HG02571 (cell line): ENCODE measurements at regions not wholly inside any gene's neighbourhood (a gene's known extent, or its start where the extent isn't known, plus 50 kb on each side); places are given as distances from the start of the nearest gene placed in this dataset.
"Not testable (repeated sequence)": the region's sequence is repeated elsewhere in the genome, so short reads cannot be mapped to it uniquely, and the experiment has no call there.

ENCODE experiments used
- ATAC-seq: cut with Tn5 transposase; IDR thresholded peaks from one replicate; pipeline ENCODE4 v1.9.1; 2021; ENCODE audit warnings: mild to moderate bottlenecking, moderate library complexity; ENCODE audit not compliant: unreplicated experiment

- no peak for ATAC-seq
These were observed 509.1 kb downstream of the PCNX1 start for GRCh38 chr14:71416392-71416791.

- no peak for ATAC-seq
These were observed 511.4 kb downstream of the PCNX1 start for GRCh38 chr14:71418532-71419245.

GRCh38 chr14:71423481-71423880, 508.7 kb upstream of the RGS6 start:
- ATAC-seq, result no peak

- no peak for ATAC-seq
These were observed 507.3 kb upstream of the RGS6 start for GRCh38 chr14:71424941-71425340.

- ATAC-seq, result no peak
These were observed 506.2 kb upstream of the RGS6 start for GRCh38 chr14:71426001-71426400.

- ATAC-seq, result no peak
These were observed 502.3 kb upstream of the RGS6 start for GRCh38 chr14:71429902-71430301.

GRCh38 chr14:71430321-71430677, 501.9 kb upstream of the RGS6 start:
- no peak for ATAC-seq

- no peak for ATAC-seq
These were observed 501.4 kb upstream of the RGS6 start for GRCh38 chr14:71430678-71431376.

- no peak for ATAC-seq
These were observed 499.7 kb upstream of the RGS6 start for GRCh38 chr14:71432334-71433110.

GRCh38 chr14:71433303-71433702, 498.9 kb upstream of the RGS6 start:
- no peak for ATAC-seq

GRCh38 chr14:71435641-71436040, 496.6 kb upstream of the RGS6 start:
- ATAC-seq, result not testable (repeated sequence)

- no peak for ATAC-seq
These were observed 494.4 kb upstream of the RGS6 start for GRCh38 chr14:71437870-71438269.

- ATAC-seq, result no peak
These were observed 493.5 kb upstream of the RGS6 start for GRCh38 chr14:71438684-71439083.

GRCh38 chr14:71441126-71441525, 491.1 kb upstream of the RGS6 start:
- no peak for ATAC-seq

- ATAC-seq, result no peak
These were observed 488.0 kb upstream of the RGS6 start for GRCh38 chr14:71444030-71444822.

- ATAC-seq, result no peak
These were observed 483.6 kb upstream of the RGS6 start for GRCh38 chr14:71448431-71449315.

- ATAC-seq, result no peak
These were observed 482.7 kb upstream of the RGS6 start for GRCh38 chr14:71449316-71450055.

GRCh38 chr14:71451501-71451900, 480.7 kb upstream of the RGS6 start:
- no peak for ATAC-seq

GRCh38 chr14:71452539-71452938, 479.7 kb upstream of the RGS6 start:
- no peak for ATAC-seq
